CD14-positive monocyte (primary cell): ENCODE measurements at regions not wholly inside any gene's neighbourhood (a gene's known extent, or its start where the extent isn't known, plus 50 kb on each side); places are given as distances from the start of the nearest gene placed in this dataset.

Experiments used
- DNase-seq, 3 donors: peaks; one replicate each; pipeline ENCODE4 v3.0.0-alpha.2; 2011 to 2022
- H2AFZ ChIP-seq: 2 replicates; pipeline ENCODE4 v1.6.0; 2012; ENCODE audit warnings: mild to moderate bottlenecking, low read depth, low read length, inconsistent platforms; ENCODE audit not compliant: insufficient read depth, poor library complexity, severe bottlenecking
- H3K27ac ChIP-seq, 2 donors: 1 replicate in 1 of 2; 2 replicates in 1 of 2; pipeline ENCODE4 v1.5.1; 2012 to 2013; ENCODE audit warnings: low read length in 2 of 2, control low read depth in 1 of 2, inconsistent platforms in 1 of 2, low read depth in 1 of 2, mild to moderate bottlenecking in 1 of 2
- H3K27me3 ChIP-seq, 2 donors: one replicate each; pipeline versions ENCODE4 v1.6.0 to v1.6.1; 2011 to 2013; ENCODE audit warnings: low read length in 2 of 2; ENCODE audit not compliant: control insufficient read depth in 2 of 2, insufficient read depth in 2 of 2
- H3K36me3 ChIP-seq, 2 donors: replicated peaks in 1 of 2; 1 replicate in 1 of 2; 2 replicates in 1 of 2; pipeline versions ENCODE4 v1.5.1 to v1.6.1; 2012 to 2013; ENCODE audit warnings: low read length in 2 of 2, control low read depth in 1 of 2, inconsistent platforms in 1 of 2, mild to moderate bottlenecking in 1 of 2; ENCODE audit not compliant: insufficient read depth in 2 of 2, control insufficient read depth in 1 of 2
- H3K4me1 ChIP-seq, 2 donors: 1 replicate in 1 of 2; 2 replicates in 1 of 2; pipeline versions ENCODE4 v1.5.1 to v1.6.1; 2012 to 2013; ENCODE audit warnings: low read length in 2 of 2, control low read depth in 1 of 2, inconsistent platforms in 1 of 2, mild to moderate bottlenecking in 1 of 2, moderate library complexity in 1 of 2; ENCODE audit not compliant: insufficient read depth in 2 of 2, control insufficient read depth in 1 of 2
- H3K4me2 ChIP-seq: replicated peaks from 2 replicates; pipeline ENCODE3; 2012; ENCODE audit warnings: low read length, moderate library complexity, mild to moderate bottlenecking; ENCODE audit not compliant: poor library complexity, severe bottlenecking; ENCODE audit errors: extremely low read depth
- H3K4me3 ChIP-seq, 3 experiments: fragments of 200-600 bp in 1 of 3; sonication (generic) in 1 of 3; replicated peaks in 1 of 3; 1 replicate in 2 of 3; 2 replicates in 1 of 3; pipeline ENCODE4 v1.5.1; 2011 to 2013; ENCODE audit warnings: low read length in 3 of 3, mild to moderate bottlenecking in 3 of 3, control low read depth in 2 of 3, low read depth in 2 of 3, inconsistent platforms in 1 of 3, moderate library complexity in 1 of 3
- H3K79me2 ChIP-seq: 2 replicates; pipeline ENCODE4 v1.6.0; 2012; ENCODE audit warnings: mild to moderate bottlenecking, control low read depth, inconsistent platforms, low read length, moderate library complexity; ENCODE audit not compliant: insufficient read depth
- H3K9ac ChIP-seq: 2 replicates; pipeline ENCODE4 v1.6.0; 2017; ENCODE audit warnings: low read length, mild to moderate bottlenecking; ENCODE audit not compliant: insufficient read depth, poor library complexity, severe bottlenecking
- H3K9me3 ChIP-seq, 2 donors: replicated peaks in 1 of 2; 1 replicate in 1 of 2; 2 replicates in 1 of 2; pipeline versions ENCODE4 v1.5.1 to v1.6.1; 2012 to 2013; ENCODE audit warnings: low read length in 2 of 2, control low read depth in 1 of 2; ENCODE audit not compliant: control insufficient read depth in 1 of 2, insufficient read depth in 1 of 2
- H4K20me1 ChIP-seq: 2 replicates; pipeline ENCODE4 v1.6.0; 2012; ENCODE audit warnings: mild to moderate bottlenecking, low read length, control low read depth, moderate library complexity; ENCODE audit not compliant: insufficient read depth
- H3K27ac Mint-ChIP-seq, 7 donors: one replicate each; pipeline ENCODE4 v1.8.0; 2020; ENCODE audit warnings: mild to moderate bottlenecking in 7 of 7, mixed read lengths in 7 of 7, moderate library complexity in 6 of 7, inconsistent platforms in 2 of 7
- H3K27me3 Mint-ChIP-seq, 3 donors: one replicate each; pipeline ENCODE4 v1.8.0; 2021 to 2022; ENCODE audit warnings: low read depth in 3 of 3, mild to moderate bottlenecking in 3 of 3, mixed read lengths in 3 of 3, moderate library complexity in 3 of 3, inconsistent platforms in 1 of 3
- H3K36me3 Mint-ChIP-seq, 2 donors: one replicate each; pipeline ENCODE4 v1.8.0; 2020; ENCODE audit warnings: mixed read lengths in 2 of 2, inconsistent platforms in 1 of 2, mild to moderate bottlenecking in 1 of 2
- H3K4me1 Mint-ChIP-seq: one replicate; pipeline ENCODE4 v1.8.0; 2020; ENCODE audit warnings: mild to moderate bottlenecking, mixed read lengths
- H3K4me3 Mint-ChIP-seq, 2 donors: one replicate each; pipeline ENCODE4 v1.8.0; 2020; ENCODE audit warnings: mild to moderate bottlenecking in 2 of 2, mixed read lengths in 2 of 2, moderate library complexity in 1 of 2
- H3K9me3 Mint-ChIP-seq, 7 donors: one replicate each; pipeline ENCODE4 v1.8.0; 2020 to 2022; ENCODE audit warnings: mixed read lengths in 7 of 7, mild to moderate bottlenecking in 6 of 7, moderate library complexity in 6 of 7, inconsistent platforms in 2 of 7
- WGBS: methylation state at CpG from one replicate; pipeline ENCODE4 v1.1.5; 2013; ENCODE audit warnings: missing lambda C conversion rate; ENCODE audit not compliant: insufficient coverage; 5-methylcytosine and 5-hydroxymethylcytosine counted together
- intact Hi-C, 2 donors: fragments of 100-400 bp; cut with micrococcal nuclease; formaldehyde crosslinking; loops; one replicate each; pipeline versions ENCODE4 v1.15.0 to v1.15.1; 2023
- TF ChIP-seq, protein P1 (sequence below): fragments of 200-600 bp; IDR thresholded peaks from one replicate; pipeline ENCODE4 v1.8.0; 2022; ENCODE audit warnings: antibody characterized with exemption, mild to moderate bottlenecking

DNA sequence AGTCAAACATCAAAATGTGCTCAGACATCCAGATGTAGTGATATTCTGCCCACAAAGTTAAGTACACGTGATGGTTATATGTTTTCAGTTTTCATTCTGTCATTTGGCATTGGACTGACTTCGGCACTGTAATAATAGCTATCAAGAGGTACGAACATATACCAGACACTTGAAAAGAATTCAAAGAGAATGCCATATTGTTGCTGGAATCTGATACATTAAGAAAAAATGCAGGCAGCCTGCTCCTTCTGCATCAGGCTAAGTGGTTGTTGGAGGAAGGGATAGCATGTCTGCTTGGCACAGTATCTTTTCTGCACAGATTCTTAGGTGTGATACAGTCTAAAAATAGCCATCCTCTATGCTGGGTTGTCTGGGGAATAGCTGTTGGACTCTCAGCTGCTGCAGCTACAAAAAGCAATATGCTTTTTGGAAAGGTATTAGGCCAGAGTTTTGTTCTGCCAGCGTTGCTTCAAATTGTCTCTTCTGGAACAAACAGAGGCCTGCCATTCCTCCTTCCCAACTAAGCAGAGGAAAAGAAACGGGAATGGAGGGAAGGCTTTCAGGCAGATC is 892.6 kb downstream of the TBC1D22A start:
- H2AFZ ChIP-seq, result no peak overlapping the region
- intact Hi-C loops, result no loop called here

DNA sequence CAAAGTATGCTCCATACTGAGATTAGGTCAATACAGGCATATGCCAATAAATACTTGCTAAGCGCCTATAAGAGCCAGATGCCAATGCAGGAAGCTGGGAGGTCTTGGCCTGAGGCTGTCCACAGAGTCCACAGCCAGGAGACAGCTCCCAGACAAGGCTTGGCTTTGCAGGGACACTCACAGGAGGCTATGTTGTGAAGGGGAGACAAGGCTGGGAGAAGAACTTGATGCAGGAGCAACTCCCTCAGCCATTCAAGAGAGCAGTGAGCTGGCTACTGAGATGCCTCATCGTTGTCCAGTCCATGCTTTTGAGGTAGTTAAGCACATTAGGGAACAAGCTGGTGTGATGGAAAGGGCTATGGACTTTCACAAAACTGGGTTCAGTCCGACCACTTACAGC is 891.5 kb downstream of the TBC1D22A start:
- Mint-ChIP-seq H3K27ac (no peak overlapping the region), H3K4me1 (no peaks in the 10 kb centered on the region), H3K36me3 (no peaks in the 10 kb centered on the region), H3K27me3 (no peaks in the 10 kb centered on the region), H3K4me3 (no peak overlapping the region), H3K9me3 (peaks cover 2 to 9% (median 5%) of the 10 kb centered on the region in 7 donors)
- no CpG with 5 or more reads among the region's 3 CpGs for WGBS
- Histone ChIP-seq H3K4me3 (no peak overlapping the region), H3K27me3 (no peaks in the 10 kb centered on the region), H3K27ac (no peak overlapping the region), H3K36me3 (no peaks in the 10 kb centered on the region), H3K9ac (no peak overlapping the region), H3K9me3 (peaks cover 7 to 17% of the 10 kb centered on the region in 2 donors), H3K4me1 (no peaks in the 10 kb centered on the region), H3K4me2 (no peak overlapping the region), H3K79me2 (no peaks in the 10 kb centered on the region), H4K20me1 (no peaks in the 10 kb centered on the region), H2AFZ (no peak overlapping the region)
- no peak for DNase-seq
- TF ChIP-seq, protein P1, sequence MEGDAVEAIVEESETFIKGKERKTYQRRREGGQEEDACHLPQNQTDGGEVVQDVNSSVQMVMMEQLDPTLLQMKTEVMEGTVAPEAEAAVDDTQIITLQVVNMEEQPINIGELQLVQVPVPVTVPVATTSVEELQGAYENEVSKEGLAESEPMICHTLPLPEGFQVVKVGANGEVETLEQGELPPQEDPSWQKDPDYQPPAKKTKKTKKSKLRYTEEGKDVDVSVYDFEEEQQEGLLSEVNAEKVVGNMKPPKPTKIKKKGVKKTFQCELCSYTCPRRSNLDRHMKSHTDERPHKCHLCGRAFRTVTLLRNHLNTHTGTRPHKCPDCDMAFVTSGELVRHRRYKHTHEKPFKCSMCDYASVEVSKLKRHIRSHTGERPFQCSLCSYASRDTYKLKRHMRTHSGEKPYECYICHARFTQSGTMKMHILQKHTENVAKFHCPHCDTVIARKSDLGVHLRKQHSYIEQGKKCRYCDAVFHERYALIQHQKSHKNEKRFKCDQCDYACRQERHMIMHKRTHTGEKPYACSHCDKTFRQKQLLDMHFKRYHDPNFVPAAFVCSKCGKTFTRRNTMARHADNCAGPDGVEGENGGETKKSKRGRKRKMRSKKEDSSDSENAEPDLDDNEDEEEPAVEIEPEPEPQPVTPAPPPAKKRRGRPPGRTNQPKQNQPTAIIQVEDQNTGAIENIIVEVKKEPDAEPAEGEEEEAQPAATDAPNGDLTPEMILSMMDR, result no peak
- intact Hi-C loops, result no loop called here

More for the DNA sequence above, 892.6 kb downstream of the TBC1D22A start:
- no peak overlapping the region for H3K27ac Mint-ChIP-seq
- WGBS, result 100% methylated on average over 2 of the region's 5 CpGs
- no peaks in the 10 kb centered on the region for H3K36me3 Mint-ChIP-seq
- no peak overlapping the region for H3K4me3 ChIP-seq
- peaks cover 2 to 9% (median 6%) of the 10 kb centered on the region in 7 donors for H3K9me3 Mint-ChIP-seq
- no peak overlapping the region for H3K9ac ChIP-seq
- no peaks in the 10 kb centered on the region for H3K79me2 ChIP-seq
- TF ChIP-seq, protein P1, result no peak
- no peaks in the 10 kb centered on the region for H3K27me3 Mint-ChIP-seq
- H4K20me1 ChIP-seq, result no peaks in the 10 kb centered on the region
- peaks cover 7 to 17% of the 10 kb centered on the region in 2 donors for H3K9me3 ChIP-seq
- no peaks in the 10 kb centered on the region for H3K36me3 ChIP-seq
- H3K27me3 ChIP-seq, result no peaks in the 10 kb centered on the region
- H3K4me3 Mint-ChIP-seq, result no peak overlapping the region
- no peak overlapping the region for H3K27ac ChIP-seq
- H3K4me2 ChIP-seq, result no peak overlapping the region
- no peaks in the 10 kb centered on the region for H3K4me1 ChIP-seq
- no peak for DNase-seq
- H3K4me1 Mint-ChIP-seq, result no peaks in the 10 kb centered on the region
